ENCODE measurements at regions not wholly inside any gene's neighbourhood (a gene's known extent, or its start where the extent isn't known, plus 50 kb on each side); places are given as distances from the start of the nearest gene placed in this dataset.

GRCh38 chr3:110680450-110680849 lies 391.2 kb upstream of the NECTIN3 start:
- no peak for TF ChIP-seq EZH2 (IDR thresholded peaks at IDR 0.05; ENCODE audit: low read length, unreplicated experiment)
- TF ChIP-seq, protein P1, sequence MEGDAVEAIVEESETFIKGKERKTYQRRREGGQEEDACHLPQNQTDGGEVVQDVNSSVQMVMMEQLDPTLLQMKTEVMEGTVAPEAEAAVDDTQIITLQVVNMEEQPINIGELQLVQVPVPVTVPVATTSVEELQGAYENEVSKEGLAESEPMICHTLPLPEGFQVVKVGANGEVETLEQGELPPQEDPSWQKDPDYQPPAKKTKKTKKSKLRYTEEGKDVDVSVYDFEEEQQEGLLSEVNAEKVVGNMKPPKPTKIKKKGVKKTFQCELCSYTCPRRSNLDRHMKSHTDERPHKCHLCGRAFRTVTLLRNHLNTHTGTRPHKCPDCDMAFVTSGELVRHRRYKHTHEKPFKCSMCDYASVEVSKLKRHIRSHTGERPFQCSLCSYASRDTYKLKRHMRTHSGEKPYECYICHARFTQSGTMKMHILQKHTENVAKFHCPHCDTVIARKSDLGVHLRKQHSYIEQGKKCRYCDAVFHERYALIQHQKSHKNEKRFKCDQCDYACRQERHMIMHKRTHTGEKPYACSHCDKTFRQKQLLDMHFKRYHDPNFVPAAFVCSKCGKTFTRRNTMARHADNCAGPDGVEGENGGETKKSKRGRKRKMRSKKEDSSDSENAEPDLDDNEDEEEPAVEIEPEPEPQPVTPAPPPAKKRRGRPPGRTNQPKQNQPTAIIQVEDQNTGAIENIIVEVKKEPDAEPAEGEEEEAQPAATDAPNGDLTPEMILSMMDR (conservative IDR thresholded peaks at IDR 0.05; ENCODE audit: low read depth, low read length), result no peak

Data from PC-3 (cell line).